OCI-LY1 (cell line): ENCODE measurements at regions not wholly inside any gene's neighbourhood (a gene's known extent, or its start where the extent isn't known, plus 50 kb on each side); places are given as distances from the start of the nearest gene placed in this dataset.

Experiments used
- H2AFZ ChIP-seq: fragments of 200-600 bp; sonication (generic), shearing (Covaris generic); 2 replicates; pipeline ENCODE4 v1.6.0; 2014; ENCODE audit warnings: antibody characterized with exemption, mild to moderate bottlenecking, low read length
- H3F3A ChIP-seq: fragments of 200-600 bp; sonication (generic), shearing (Covaris generic); 2 replicates; pipeline ENCODE4 v1.6.0; 2014; ENCODE audit warnings: mild to moderate bottlenecking, antibody characterized with exemption, low read length, moderate library complexity; ENCODE audit not compliant: insufficient read depth
- H3K27ac ChIP-seq: fragments of 200-600 bp; sonication (generic); 2 replicates; pipeline ENCODE4 v1.5.1; 2014; ENCODE audit warnings: low read length, mixed run types, mild to moderate bottlenecking, low read depth; ENCODE audit not compliant: poor library complexity, severe bottlenecking
- H3K27me3 ChIP-seq: fragments of 200-600 bp; sonication (generic); 2 replicates; pipeline ENCODE4 v1.6.0; 2014; ENCODE audit warnings: antibody characterized with exemption, mild to moderate bottlenecking, low read length, moderate library complexity; ENCODE audit not compliant: insufficient read depth
- H3K36me3 ChIP-seq: fragments of 200-600 bp; sonication (generic); 2 replicates; pipeline ENCODE4 v1.6.1; 2014; ENCODE audit warnings: mild to moderate bottlenecking, antibody characterized with exemption, low read length, moderate library complexity, mixed read lengths; ENCODE audit not compliant: insufficient read depth
- H3K4me1 ChIP-seq: fragments of 200-600 bp; sonication (generic); 2 replicates; pipeline ENCODE4 v1.5.1; 2014; ENCODE audit warnings: mild to moderate bottlenecking, low read length, moderate library complexity; ENCODE audit not compliant: insufficient read depth, severe bottlenecking
- H3K4me2 ChIP-seq: fragments of 200-600 bp; sonication (generic), shearing (Covaris generic); 2 replicates; pipeline ENCODE4 v1.6.1; 2014; ENCODE audit warnings: low read length
- H3K4me3 ChIP-seq: fragments of 200-600 bp; sonication (generic); 2 replicates; pipeline ENCODE4 v1.5.1; 2014; ENCODE audit warnings: low read length, low read depth, mild to moderate bottlenecking, mixed read lengths; ENCODE audit not compliant: poor library complexity, severe bottlenecking
- H3K79me2 ChIP-seq: fragments of 200-600 bp; shearing (Covaris generic); 2 replicates; pipeline ENCODE4 v1.6.1; 2016; ENCODE audit warnings: mixed run types, low read length, mixed read lengths; ENCODE audit not compliant: insufficient read depth
- H3K9ac ChIP-seq: fragments of 200-600 bp; sonication (generic), shearing (Covaris generic); 2 replicates; pipeline ENCODE4 v1.6.1; 2014; ENCODE audit warnings: mild to moderate bottlenecking, low read length, mixed read lengths
- H3K9me2 ChIP-seq: fragments of 200-600 bp; sonication (generic), shearing (Covaris generic); 2 replicates; pipeline ENCODE4 v1.6.1; 2014; ENCODE audit warnings: low read depth, mild to moderate bottlenecking, low read length, mixed read lengths
- H3K9me3 ChIP-seq: fragments of 200-600 bp; shearing (Covaris generic); 2 replicates; pipeline ENCODE4 v1.6.1; 2014; ENCODE audit warnings: low read length, mixed read lengths
- H4K20me1 ChIP-seq: fragments of 200-600 bp; sonication (generic), shearing (Covaris generic); 2 replicates; pipeline ENCODE4 v1.6.0; 2016; ENCODE audit warnings: mild to moderate bottlenecking, low read length; ENCODE audit not compliant: insufficient read depth
- CTCF ChIP-seq: fragments of 200-600 bp; sonication (generic), shearing (Covaris generic); IDR thresholded peaks from 2 replicates; pipeline ENCODE4 v1.5.1; 2017; ENCODE audit warnings: mild to moderate bottlenecking, antibody characterized with exemption, low read length, moderate library complexity, mixed read lengths
- EZH2 ChIP-seq: fragments of 200-600 bp; sonication (generic), shearing (Covaris generic); IDR thresholded peaks from 2 replicates; pipeline ENCODE4 v1.8.0; 2017; ENCODE audit warnings: borderline replicate concordance, mixed run types, mild to moderate bottlenecking, antibody characterized with exemption, low read length, moderate library complexity, mixed read lengths

- no peaks in the 10 kb centered on the region for H3K9me2 ChIP-seq
- H3K9me3 ChIP-seq: no peaks in the 10 kb centered on the region
- H3K4me1 ChIP-seq: no peaks in the 10 kb centered on the region
- H3K36me3 ChIP-seq: no peaks in the 10 kb centered on the region
- H4K20me1 ChIP-seq: no peaks in the 10 kb centered on the region
- no peak overlapping the region for H2AFZ ChIP-seq
- H3K27me3 ChIP-seq: no peaks in the 10 kb centered on the region
- no peak overlapping the region for H3K9ac ChIP-seq
- H3K4me3 ChIP-seq: no peak overlapping the region
- no peak overlapping the region for H3K4me2 ChIP-seq
- H3K79me2 ChIP-seq: no peaks in the 10 kb centered on the region
- no peak for TF ChIP-seq CTCF
- no peak for TF ChIP-seq EZH2
- no peaks in the 10 kb centered on the region for H3F3A ChIP-seq
- no peak overlapping the region for H3K27ac ChIP-seq
Measured at GRCh38 chr2:123162400-123163016, 862.6 kb upstream of the CNTNAP5 start.

DNA sequence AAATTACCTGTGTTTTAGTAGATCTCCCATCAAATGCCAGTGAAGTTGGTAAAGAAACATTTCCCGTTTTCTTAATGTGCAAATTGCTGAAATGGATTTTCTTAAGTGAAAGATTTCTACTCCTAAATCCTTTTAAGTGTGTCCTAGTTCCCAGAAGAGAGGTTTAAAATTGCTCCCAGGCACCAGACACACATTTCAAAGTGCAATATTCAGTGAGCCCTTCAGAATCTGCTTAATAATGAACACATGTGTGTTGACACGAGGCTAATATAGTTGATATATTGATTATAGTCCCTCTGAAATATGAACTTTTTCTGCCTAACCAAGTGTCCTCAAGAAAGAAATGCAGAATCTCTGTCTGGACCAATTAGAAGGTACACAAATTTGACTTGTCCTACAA lies 861.7 kb upstream of the CNTNAP5 start:
- no peak for TF ChIP-seq EZH2
- no peak for TF ChIP-seq CTCF
- no peak overlapping the region for H3K27ac ChIP-seq
- no peaks in the 10 kb centered on the region for H3K9me3 ChIP-seq
- no peak overlapping the region for H3K9ac ChIP-seq
- H3K9me2 ChIP-seq: no peaks in the 10 kb centered on the region
- H3K4me3 ChIP-seq: no peak overlapping the region
- no peaks in the 10 kb centered on the region for H3K4me1 ChIP-seq
- no peaks in the 10 kb centered on the region for H3K79me2 ChIP-seq
- no peaks in the 10 kb centered on the region for H4K20me1 ChIP-seq
- H2AFZ ChIP-seq: no peak overlapping the region
- H3K36me3 ChIP-seq: no peaks in the 10 kb centered on the region
- H3K4me2 ChIP-seq: no peak overlapping the region
- H3F3A ChIP-seq: no peaks in the 10 kb centered on the region
- H3K27me3 ChIP-seq: no peaks in the 10 kb centered on the region

GRCh38 chr2:123164216-123164615 lies 860.9 kb upstream of the CNTNAP5 start:
- H3K27ac ChIP-seq: no peak overlapping the region
- no peaks in the 10 kb centered on the region for H3K9me3 ChIP-seq
- no peaks in the 10 kb centered on the region for H3K4me1 ChIP-seq
- H3F3A ChIP-seq: no peaks in the 10 kb centered on the region
- no peak overlapping the region for H3K4me2 ChIP-seq
- H3K9ac ChIP-seq: no peak overlapping the region
- no peak overlapping the region for H3K4me3 ChIP-seq
- no peaks in the 10 kb centered on the region for H4K20me1 ChIP-seq
- no peaks in the 10 kb centered on the region for H3K9me2 ChIP-seq
- TF ChIP-seq CTCF (no peak), EZH2 (no peak)
- H2AFZ ChIP-seq: no peak overlapping the region
- no peaks in the 10 kb centered on the region for H3K79me2 ChIP-seq
- no peaks in the 10 kb centered on the region for H3K27me3 ChIP-seq
- H3K36me3 ChIP-seq: no peaks in the 10 kb centered on the region
